Astrocyte of the spinal cord (primary cell): ENCODE measurements at regions not wholly inside any gene's neighbourhood (a gene's known extent, or its start where the extent isn't known, plus 50 kb on each side); places are given as distances from the start of the nearest gene placed in this dataset.

Experiments used
- DNase-seq: peaks from one replicate; pipeline ENCODE4 v3.0.0; 2011; ENCODE audit warnings: low read depth, low spot score
- H3K4me3 ChIP-seq: 2 replicates; pipeline ENCODE4 v1.5.1; 2011; ENCODE audit warnings: low read depth, mild to moderate bottlenecking, low read length, moderate library complexity
- CTCF ChIP-seq: IDR thresholded peaks from 2 replicates; pipeline ENCODE4 v1.5.1; 2012; ENCODE audit warnings: low read depth, mild to moderate bottlenecking, low read length, inconsistent platforms
- in situ Hi-C: cut with HindIII; loops from 2 replicates; pipeline ENCODE4 v1.10.0; 2017; ENCODE audit warnings: low sequenced_read_pairs

- TF ChIP-seq CTCF: no peak
- H3K4me3 ChIP-seq: no peak overlapping the region
- in situ Hi-C loops: no loop called here
Observed at GRCh38 chr4:127174201-127174600, 458.6 kb upstream of the INTU start.

GRCh38 chr4:127174616-127175015 lies 458.1 kb upstream of the INTU start:
- in situ Hi-C loops: no loop called here
- no peak for DNase-seq
- no peak for TF ChIP-seq CTCF
- H3K4me3 ChIP-seq: no peak overlapping the region

More at GRCh38 chr4:127174201-127174600, 458.6 kb upstream of the INTU start:
- no peak for DNase-seq

- in situ Hi-C loops: no loop called here
- no peak for TF ChIP-seq CTCF
Observed at GRCh38 chr4:127179256-127180087, 453.3 kb upstream of the INTU start.

DNA sequence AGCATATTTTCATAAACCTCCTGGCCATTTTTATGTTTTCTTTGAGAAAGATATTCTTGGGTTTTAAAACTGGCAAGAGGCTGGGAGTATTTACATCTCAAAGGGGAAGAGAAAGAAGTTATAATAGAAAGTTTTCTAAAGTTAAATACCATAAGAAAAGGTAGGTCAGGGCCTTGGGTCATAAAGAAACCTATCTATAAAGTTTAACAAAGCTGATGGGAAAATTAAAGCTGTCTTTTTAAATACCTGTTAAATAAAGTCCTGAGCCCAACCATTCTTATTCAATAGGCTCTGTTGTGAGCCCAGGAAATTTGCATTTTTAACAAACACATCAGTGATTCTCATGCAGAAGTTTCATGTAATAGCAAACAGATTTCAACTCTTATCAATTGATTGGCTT lies 451.8 kb upstream of the INTU start:
- DNase-seq: no peak
- no peak overlapping the region for H3K4me3 ChIP-seq
- no peak for TF ChIP-seq CTCF
- in situ Hi-C loops: no loop called here

More at GRCh38 chr4:127179256-127180087, 453.3 kb upstream of the INTU start:
- no peak overlapping the region for H3K4me3 ChIP-seq
- no peak for DNase-seq

GRCh38 chr4:127182687-127183086 lies 450.1 kb upstream of the INTU start:
- in situ Hi-C loops: no loop called here
- no peak for DNase-seq
- H3K4me3 ChIP-seq: no peak overlapping the region
- no peak for TF ChIP-seq CTCF

GRCh38 chr4:127188847-127189246 lies 443.9 kb upstream of the INTU start:
- peak; percentile 29 for TF ChIP-seq CTCF
- H3K4me3 ChIP-seq: no peak overlapping the region
- in situ Hi-C loops: no loop called here
- DNase-seq: peak; percentile 36
